GM23248 (cell line): ENCODE measurements at regions not wholly inside any gene's neighbourhood (a gene's known extent, or its start where the extent isn't known, plus 50 kb on each side); places are given as distances from the start of the nearest gene placed in this dataset.

Source experiments
- DNase-seq: peaks from one replicate; pipeline ENCODE4 v3.0.0-alpha.2; 2015
- H2AFZ ChIP-seq: fragments of 200-600 bp; sonication (generic); 2 replicates; pipeline ENCODE4 v1.6.1; 2016; ENCODE audit warnings: antibody characterized with exemption
- H3F3A ChIP-seq: fragments of 200-600 bp; sonication (generic); 2 replicates; pipeline ENCODE4 v1.6.1; 2016; ENCODE audit warnings: mild to moderate bottlenecking, antibody characterized with exemption, mixed run types; ENCODE audit not compliant: insufficient read depth
- H3K27ac ChIP-seq: fragments of 200-600 bp; sonication (generic); 2 replicates; pipeline ENCODE4 v1.5.1; 2016; ENCODE audit warnings: mild to moderate bottlenecking
- H3K27me3 ChIP-seq: fragments of 200-600 bp; sonication (generic); replicated peaks from 2 replicates; pipeline ENCODE4 v1.6.1; 2016; ENCODE audit warnings: mild to moderate bottlenecking; ENCODE audit not compliant: insufficient read depth
- H3K36me3 ChIP-seq: fragments of 200-600 bp; sonication (generic); 2 replicates; pipeline ENCODE4 v1.6.1; 2016; ENCODE audit warnings: low read depth, mild to moderate bottlenecking
- H3K4me1 ChIP-seq: fragments of 200-600 bp; sonication (generic); 2 replicates; pipeline ENCODE4 v1.6.1; 2016; ENCODE audit warnings: mild to moderate bottlenecking; ENCODE audit not compliant: insufficient read depth
- H3K4me2 ChIP-seq: fragments of 200-600 bp; sonication (generic); one replicate; pipeline ENCODE4 v1.6.1; 2016; ENCODE audit warnings: mild to moderate bottlenecking; ENCODE audit not compliant: unreplicated experiment
- H3K4me3 ChIP-seq: fragments of 200-600 bp; sonication (generic); 2 replicates; pipeline ENCODE4 v1.5.1; 2016; ENCODE audit warnings: mild to moderate bottlenecking
- H3K79me2 ChIP-seq: fragments of 200-600 bp; sonication (generic); 2 replicates; pipeline ENCODE4 v1.6.1; 2016; ENCODE audit warnings: mild to moderate bottlenecking; ENCODE audit not compliant: insufficient read depth
- H3K9ac ChIP-seq: fragments of 200-600 bp; sonication (generic); 2 replicates; pipeline ENCODE4 v1.6.1; 2016; ENCODE audit warnings: mild to moderate bottlenecking
- H3K9me2 ChIP-seq: fragments of 200-600 bp; sonication (generic); 2 replicates; pipeline ENCODE4 v1.6.1; 2016; ENCODE audit warnings: mixed run types, mild to moderate bottlenecking, moderate library complexity; ENCODE audit not compliant: insufficient read depth
- H3K9me3 ChIP-seq: fragments of 200-600 bp; sonication (generic); one replicate; pipeline ENCODE4 v1.6.1; 2017; ENCODE audit warnings: low read depth
- H4K20me1 ChIP-seq: fragments of 200-600 bp; sonication (generic); 2 replicates; pipeline ENCODE4 v1.6.0; 2016; ENCODE audit not compliant: insufficient read depth
- EZH2 ChIP-seq: fragments of 200-600 bp; sonication (generic); IDR thresholded peaks from 2 replicates; pipeline ENCODE4 v1.6.1; 2018; ENCODE audit warnings: antibody characterized with exemption, mild to moderate bottlenecking; ENCODE audit not compliant: insufficient read depth, poor library complexity, severe bottlenecking
- EZH2phosphoT487 ChIP-seq: fragments of 200-600 bp; sonication (generic); IDR thresholded peaks from 2 replicates; pipeline ENCODE4 v1.6.1; 2018; ENCODE audit warnings: antibody characterized with exemption, moderate library complexity, mild to moderate bottlenecking, low read depth; ENCODE audit not compliant: insufficient read depth
- WGBS, 2 experiments: methylation state at CpG; one replicate each; pipeline ENCODE4 v1.1.6; 2015 to 2017; ENCODE audit warnings: low lambda C conversion rate in 2 of 2, low coverage in 1 of 2; ENCODE audit errors: missing lambda C conversion rate in 2 of 2; 5-methylcytosine and 5-hydroxymethylcytosine counted together
- in situ Hi-C: fragments of 300-500 bp; cut with MboI; formaldehyde crosslinking; loops from 2 replicates; pipeline ENCODE4 v1.15.0; 2020

- WGBS, 2 experiments: 89 to 93% methylated on average over 2 of the region's 2 CpGs
- H3K9me2 ChIP-seq: no peaks in the 10 kb centered on the region
- H3K9me3 ChIP-seq: no peaks in the 10 kb centered on the region
- no peak overlapping the region for H2AFZ ChIP-seq
- H3K4me3 ChIP-seq: no peak overlapping the region
- H3K27ac ChIP-seq: no peak overlapping the region
- H3K4me1 ChIP-seq: no peaks in the 10 kb centered on the region
- no peak overlapping the region for H3K4me2 ChIP-seq
- DNase-seq: no peak
- H3K9ac ChIP-seq: no peak overlapping the region
- H3F3A ChIP-seq: no peaks in the 10 kb centered on the region; the same call in 1 of the 2 replicates
- no peaks in the 10 kb centered on the region for H3K36me3 ChIP-seq
- H3K27me3 ChIP-seq: no peaks in the 10 kb centered on the region
- no peaks in the 10 kb centered on the region for H4K20me1 ChIP-seq
- TF ChIP-seq EZH2phosphoT487 (no peak), EZH2 (no peak)
- H3K79me2 ChIP-seq: no peaks in the 10 kb centered on the region
- in situ Hi-C loops: no loop called here
Observed at GRCh38 chr15:36313736-36314280, 265.6 kb upstream of the CDIN1 start.

DNA sequence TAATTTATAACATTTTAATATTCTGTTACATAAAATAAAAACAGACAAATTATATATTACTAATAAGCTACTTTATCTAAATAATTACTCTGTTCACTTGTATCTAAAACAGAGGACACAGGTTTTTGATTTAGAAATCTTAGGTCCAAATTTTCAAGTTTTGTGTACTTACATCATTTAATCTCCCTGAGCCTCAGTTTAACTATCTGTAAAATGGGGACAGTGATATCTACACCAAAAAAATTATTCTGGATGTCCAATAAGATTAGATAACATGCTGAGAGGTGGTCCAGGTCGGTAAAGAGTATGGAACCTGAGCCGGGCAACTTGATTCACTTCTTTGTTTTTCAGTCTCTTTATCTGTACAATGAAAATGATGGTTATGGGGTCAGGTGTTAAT is 263.8 kb upstream of the CDIN1 start:
- no peak overlapping the region for H3K9ac ChIP-seq
- no peaks in the 10 kb centered on the region for H3K9me2 ChIP-seq
- no peaks in the 10 kb centered on the region for H3K4me1 ChIP-seq
- 85 to 95% methylated on average over 2 of the region's 2 CpGs for WGBS, 2 experiments
- no peak overlapping the region for H2AFZ ChIP-seq
- no peaks in the 10 kb centered on the region for H3K9me3 ChIP-seq
- H3K79me2 ChIP-seq: no peaks in the 10 kb centered on the region
- DNase-seq: no peak
- H3K4me3 ChIP-seq: no peak overlapping the region
- no peak for TF ChIP-seq EZH2phosphoT487
- H3F3A ChIP-seq: no peaks in the 10 kb centered on the region; the same call in 1 of the 2 replicates
- no peaks in the 10 kb centered on the region for H3K36me3 ChIP-seq
- in situ Hi-C loops: no loop called here
- H3K27me3 ChIP-seq: no peaks in the 10 kb centered on the region
- H4K20me1 ChIP-seq: no peaks in the 10 kb centered on the region
- no peak overlapping the region for H3K4me2 ChIP-seq
- H3K27ac ChIP-seq: no peak overlapping the region

DNA sequence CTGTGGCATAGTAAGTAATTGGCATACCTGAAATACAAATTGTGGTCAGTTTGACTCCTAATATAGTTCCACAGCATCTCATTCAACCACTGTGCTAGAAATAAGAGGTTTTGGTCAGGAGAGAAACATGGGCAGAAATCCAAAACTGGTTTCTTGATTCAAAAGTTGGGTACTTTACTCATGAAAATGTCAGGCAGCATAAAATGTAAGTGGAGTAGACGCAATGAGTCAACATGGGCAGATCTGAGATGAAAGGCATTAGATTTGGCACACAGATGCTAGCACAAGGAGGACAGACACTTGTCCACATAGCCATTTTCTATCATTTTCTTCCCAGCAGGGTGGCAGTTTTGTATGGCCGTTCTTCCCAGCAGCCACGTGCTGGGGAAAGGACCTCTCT is 255.8 kb upstream of the CDIN1 start:
- Histone ChIP-seq H3K27me3 (no peaks in the 10 kb centered on the region), H3K9me3 (no peaks in the 10 kb centered on the region), H3K4me1 (no peaks in the 10 kb centered on the region), H3K4me2 (no peak overlapping the region), H3F3A (no peaks in the 10 kb centered on the region), H4K20me1 (no peaks in the 10 kb centered on the region), H3K27ac (no peak overlapping the region), H3K36me3 (no peaks in the 10 kb centered on the region), H3K79me2 (no peaks in the 10 kb centered on the region), H3K9ac (no peak overlapping the region), H3K9me2 (no peaks in the 10 kb centered on the region), H3K4me3 (no peak overlapping the region), H2AFZ (no peak overlapping the region)
- peak; percentile 8 for DNase-seq
- no peak for TF ChIP-seq EZH2phosphoT487
- no peak for TF ChIP-seq EZH2
- in situ Hi-C loops: no loop called here
- WGBS, 2 experiments: 26 to 36% methylated on average over 3 of the region's 3 CpGs

GRCh38 chr15:36325206-36325605 is 254.2 kb upstream of the CDIN1 start:
- H4K20me1 ChIP-seq: no peaks in the 10 kb centered on the region
- no peak overlapping the region for H3K4me3 ChIP-seq
- H3K79me2 ChIP-seq: no peaks in the 10 kb centered on the region
- no peak for TF ChIP-seq EZH2
- TF ChIP-seq EZH2phosphoT487: no peak
- no peak overlapping the region for H3K27ac ChIP-seq
- H2AFZ ChIP-seq: no peak overlapping the region
- 83 to 88% methylated on average over 2 of the region's 2 CpGs for WGBS, 2 experiments
- H3K4me2 ChIP-seq: no peak overlapping the region
- no peaks in the 10 kb centered on the region for H3F3A ChIP-seq
- no peaks in the 10 kb centered on the region for H3K27me3 ChIP-seq
- in situ Hi-C loops: no loop called here
- H3K9me2 ChIP-seq: no peaks in the 10 kb centered on the region
- no peak for DNase-seq
- no peaks in the 10 kb centered on the region for H3K36me3 ChIP-seq
- H3K9ac ChIP-seq: no peak overlapping the region
- H3K9me3 ChIP-seq: no peaks in the 10 kb centered on the region
- H3K4me1 ChIP-seq: no peaks in the 10 kb centered on the region

DNA sequence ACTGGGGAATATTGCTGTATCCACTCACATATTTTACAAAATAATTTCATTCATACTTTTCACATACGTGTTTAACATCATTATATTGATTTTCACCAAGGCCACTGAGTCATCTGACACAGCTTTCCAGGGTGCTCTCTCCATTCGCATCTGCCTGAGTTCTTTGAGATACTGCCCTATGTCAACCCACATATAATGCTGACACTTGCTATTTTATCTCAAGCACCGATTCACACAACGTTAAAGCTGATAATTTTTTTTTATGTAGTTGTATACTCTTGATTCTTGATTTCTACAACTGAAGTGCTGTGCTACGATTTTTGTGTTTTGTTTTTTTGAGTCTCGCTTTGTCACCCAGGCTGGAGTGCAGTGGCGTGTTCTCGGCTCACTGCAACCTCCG is 249.8 kb upstream of the CDIN1 start:
- H3K36me3 ChIP-seq: no peaks in the 10 kb centered on the region
- H2AFZ ChIP-seq: no peak overlapping the region
- peaks cover 20% of the 10 kb centered on the region for H3F3A ChIP-seq
- in situ Hi-C loops: no loop called here
- H3K79me2 ChIP-seq: no peaks in the 10 kb centered on the region
- H3K27me3 ChIP-seq: no peaks in the 10 kb centered on the region
- H3K4me2 ChIP-seq: no peak overlapping the region
- H3K4me1 ChIP-seq: peaks cover 20% of the 10 kb centered on the region
- H3K9me2 ChIP-seq: no peaks in the 10 kb centered on the region
- TF ChIP-seq EZH2phosphoT487 (no peak), EZH2 (no peak)
- WGBS, 2 experiments: 98 to 99% methylated on average over 9 of the region's 9 CpGs
- no peak overlapping the region for H3K9ac ChIP-seq
- no peaks in the 10 kb centered on the region for H3K9me3 ChIP-seq
- no peak for DNase-seq
- no peak overlapping the region for H3K27ac ChIP-seq
- no peaks in the 10 kb centered on the region for H4K20me1 ChIP-seq
- H3K4me3 ChIP-seq: no peak overlapping the region
